T-cell (primary cell): ENCODE measurements at regions not wholly inside any gene's neighbourhood (a gene's known extent, or its start where the extent isn't known, plus 50 kb on each side); places are given as distances from the start of the nearest gene placed in this dataset.
A peak's percentile ranks its signal among the peaks of the same experiment; 100 is the strongest.

Source experiments
- ATAC-seq, 4 experiments: fragments of 200-7000 bp in 3 of 4; fragments of 150-1000 bp in 1 of 4; cut with Tn5 transposase; replicated peaks in 1 of 4; 1 replicate in 3 of 4; 2 replicates in 1 of 4; pipeline ENCODE4 v1.10.0; 2021; ENCODE audit warnings: moderate library complexity in 3 of 4, mild to moderate bottlenecking in 2 of 4, moderate number of reproducible peaks in 1 of 4
- CTCF ChIA-PET, 2 donors: fragments of 300-600 bp; sonication (Branson Sonifier 250); formaldehyde crosslinking; loops; one replicate each; lab custom pipeline; 2022; ENCODE audit warnings: antibody characterized with exemption in 2 of 2; lab: Charles Lee
- POLR2A ChIA-PET, 2 donors: fragments of 300-600 bp; sonication (Branson Sonifier 250); formaldehyde crosslinking; loops; one replicate each; lab custom pipeline; 2022; ENCODE audit warnings: antibody characterized with exemption in 2 of 2; lab: Charles Lee
- DNase-seq, 35 experiments: peaks; one replicate each; pipeline versions ENCODE4 v3.0.0 to v3.0.0-alpha.2; 2013 to 2023
- H3K27ac ChIP-seq: one replicate; pipeline ENCODE4 v1.5.1; 2013; ENCODE audit warnings: low read length
- H3K27me3 ChIP-seq, 2 experiments: replicated peaks in 1 of 2; 1 replicate in 1 of 2; 2 replicates in 1 of 2; pipeline versions ENCODE4 v1.6.1 to v1.7.0; 2013; ENCODE audit warnings: low read length in 1 of 2, mixed read lengths in 1 of 2; ENCODE audit not compliant: control insufficient read depth in 2 of 2, insufficient read depth in 2 of 2; ENCODE audit errors: extremely low read depth in 1 of 2
- H3K36me3 ChIP-seq, 2 donors: 1 replicate in 1 of 2; 2 replicates in 1 of 2; pipeline versions ENCODE4 v1.6.1 to v1.7.0; 2013; ENCODE audit warnings: low read length in 1 of 2; ENCODE audit not compliant: control insufficient read depth in 2 of 2, insufficient read depth in 1 of 2; ENCODE audit errors: extremely low read depth in 1 of 2
- H3K4me1 ChIP-seq, 2 experiments: 1 replicate in 1 of 2; 2 replicates in 1 of 2; pipeline versions ENCODE4 v1.6.1 to v1.7.0; 2013; ENCODE audit warnings: low read length in 2 of 2, mixed read lengths in 1 of 2; ENCODE audit not compliant: insufficient read depth in 2 of 2, control insufficient read depth in 1 of 2; ENCODE audit errors: extremely low read depth in 1 of 2
- H3K4me3 ChIP-seq, 2 donors: 1 replicate in 1 of 2; 2 replicates in 1 of 2; pipeline versions ENCODE4 v1.5.1 to v1.7.0; 2013; ENCODE audit warnings: mild to moderate bottlenecking in 2 of 2, low read length in 1 of 2, moderate library complexity in 1 of 2; ENCODE audit not compliant: control insufficient read depth in 1 of 2; ENCODE audit errors: extremely low read depth in 1 of 2
- H3K9me3 ChIP-seq: 2 replicates; pipeline ENCODE4 v1.7.0; 2013
- H3K27ac Mint-ChIP-seq, 2 donors: one replicate each; pipeline ENCODE4 v1.8.0; 2020 to 2021; ENCODE audit warnings: mild to moderate bottlenecking in 2 of 2, mixed read lengths in 2 of 2
- H3K27me3 Mint-ChIP-seq, 2 donors: one replicate each; pipeline ENCODE4 v1.8.0; 2021 to 2022; ENCODE audit warnings: mixed read lengths in 2 of 2
- H3K36me3 Mint-ChIP-seq: one replicate; pipeline ENCODE4 v1.8.0; 2021; ENCODE audit warnings: mixed read lengths
- H3K4me1 Mint-ChIP-seq, 3 donors: one replicate each; pipeline ENCODE4 v1.8.0; 2020 to 2022; ENCODE audit warnings: mixed read lengths in 3 of 3, mild to moderate bottlenecking in 1 of 3
- H3K4me3 Mint-ChIP-seq, 3 donors: one replicate each; pipeline ENCODE4 v1.8.0; 2020 to 2022; ENCODE audit warnings: mild to moderate bottlenecking in 3 of 3, mixed read lengths in 3 of 3, moderate library complexity in 3 of 3
- H3K9me3 Mint-ChIP-seq, 3 donors: one replicate each; pipeline ENCODE4 v1.8.0; 2020 to 2022; ENCODE audit warnings: mixed read lengths in 3 of 3
- WGBS: methylation state at CpG from one replicate; pipeline ENCODE4 v1.1.5; 2013; ENCODE audit warnings: missing lambda C conversion rate; ENCODE audit not compliant: insufficient coverage; 5-methylcytosine and 5-hydroxymethylcytosine counted together

DNA sequence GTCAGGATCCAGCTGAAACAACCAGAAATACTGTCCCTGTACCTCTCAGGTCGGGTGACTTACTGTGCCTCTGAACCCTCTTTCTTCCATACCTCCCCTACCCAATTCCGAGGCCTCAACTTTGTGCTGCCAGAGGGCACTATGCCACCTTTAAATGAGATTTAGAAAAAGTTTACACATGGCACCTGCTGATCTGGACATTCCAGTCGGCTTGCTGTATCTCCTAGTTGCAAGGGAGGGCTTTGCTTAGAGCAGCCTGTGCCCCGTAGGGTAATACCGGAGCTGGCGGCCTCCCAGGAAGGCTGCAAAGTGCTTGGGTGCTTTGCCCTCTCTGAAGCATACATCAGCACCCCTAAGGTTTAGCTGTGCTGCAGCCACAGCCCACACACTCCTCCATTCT lies 306.0 kb upstream of the RBFOX1 start:
- no peaks in the 10 kb centered on the region for H3K36me3 ChIP-seq
- Mint-ChIP-seq H3K4me3 (no peak overlapping the region), H3K36me3 (no peaks in the 10 kb centered on the region), H3K4me1 (no peaks in the 10 kb centered on the region), H3K27ac (no peak overlapping the region), H3K9me3 (peaks cover 18 to 30% (median 19%) of the 10 kb centered on the region in 3 donors), H3K27me3 (no peaks in the 10 kb centered on the region)
- ATAC-seq (no peak), DNase-seq (no peak)
- WGBS: 63% methylated on average over 2 of the region's 6 CpGs
- H3K27me3 ChIP-seq: no peaks in the 10 kb centered on the region
- ChIA-PET POLR2A (no interaction called here), CTCF (no interaction called here)
- H3K4me3 ChIP-seq: no peak overlapping the region
- H3K9me3 ChIP-seq: no peaks in the 10 kb centered on the region
- no peaks in the 10 kb centered on the region for H3K4me1 ChIP-seq
- H3K27ac ChIP-seq: no peak overlapping the region

DNA sequence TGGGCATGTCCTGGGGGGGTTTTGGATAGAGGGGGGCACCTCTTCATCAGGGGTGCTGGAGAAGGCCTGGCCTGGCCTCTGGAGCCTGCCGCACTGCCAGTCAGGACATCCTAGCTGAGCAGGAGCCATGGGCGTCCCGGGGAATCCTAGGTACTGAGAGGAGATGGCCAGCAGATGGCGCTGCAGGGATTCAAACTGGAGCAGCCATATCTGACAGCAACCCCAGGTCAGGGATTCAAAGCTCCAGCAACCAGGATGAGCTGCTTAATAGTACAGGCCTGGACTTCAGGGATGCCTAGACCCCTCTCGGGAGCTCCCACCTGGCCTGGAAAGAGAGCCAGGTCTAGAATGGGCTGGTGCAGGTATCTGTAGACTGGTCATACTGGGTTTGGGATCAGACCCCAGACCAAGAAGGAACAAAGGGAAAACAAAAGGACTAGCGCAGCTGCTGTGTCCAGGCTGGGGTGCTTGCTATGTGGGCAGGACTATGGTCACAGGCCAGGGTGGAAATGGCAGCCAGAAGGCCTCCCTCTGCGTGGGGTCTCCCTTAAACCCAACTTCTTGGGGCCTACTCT lies 306.9 kb upstream of the RBFOX1 start:
- ChIA-PET POLR2A (no interaction called here), CTCF (interaction anchor here in 1 of 2 donors (0.7 kb wide), 1 partner anchor 17 kb away, joined by 3 read pairs; no protein-coding TSS in a partner anchor)
- peak in 3 of 35 experiments; percentile 0 to 4 (median 1) for DNase-seq
- no peaks in the 10 kb centered on the region for H3K4me1 ChIP-seq
- H3K9me3 Mint-ChIP-seq: peaks cover 15 to 28% (median 16%) of the 10 kb centered on the region in 3 donors
- H3K27me3 ChIP-seq: no peaks in the 10 kb centered on the region
- H3K9me3 ChIP-seq: no peaks in the 10 kb centered on the region
- H3K4me3 ChIP-seq: no peak overlapping the region
- 51% methylated on average over 7 of the region's 7 CpGs for WGBS
- no peaks in the 10 kb centered on the region for H3K36me3 Mint-ChIP-seq
- ATAC-seq: no peak
- H3K36me3 ChIP-seq: no peaks in the 10 kb centered on the region
- no peaks in the 10 kb centered on the region for H3K4me1 Mint-ChIP-seq
- H3K27ac ChIP-seq: no peak overlapping the region
- H3K27ac Mint-ChIP-seq: no peak overlapping the region
- H3K27me3 Mint-ChIP-seq: no peaks in the 10 kb centered on the region
- no peak overlapping the region for H3K4me3 Mint-ChIP-seq

DNA sequence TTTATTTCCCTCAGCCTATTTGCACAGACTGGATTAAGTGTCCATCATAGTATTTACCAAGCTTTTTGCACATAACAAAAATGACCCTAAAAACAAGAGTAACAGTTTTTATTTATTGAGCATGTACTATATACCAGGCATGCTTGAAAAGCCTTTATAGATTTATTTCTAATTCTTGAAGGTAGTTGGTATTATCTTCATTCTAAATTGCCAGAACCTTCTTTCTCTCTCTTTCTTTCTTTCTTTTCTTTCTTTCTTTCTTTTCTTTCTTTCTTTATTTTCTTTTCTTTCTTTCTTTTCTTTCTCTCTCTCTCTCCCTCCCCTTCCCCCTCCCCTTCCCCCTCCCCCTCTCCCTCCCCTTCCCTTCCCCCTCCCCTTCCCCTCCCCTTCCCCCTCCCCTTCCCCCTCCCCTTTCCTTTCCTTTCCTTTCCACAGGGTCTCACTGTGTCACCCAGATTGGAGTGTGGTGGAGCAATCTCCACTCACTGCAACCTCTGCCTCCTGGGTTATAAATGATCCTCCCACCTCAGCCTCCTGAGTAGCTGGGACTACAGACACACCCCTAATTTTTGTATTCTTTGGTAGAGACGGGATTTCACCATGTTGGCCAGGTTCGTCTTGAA lies 310.9 kb upstream of the RBFOX1 start:
- ChIA-PET POLR2A (no interaction called here), CTCF (no interaction called here)
- H3K36me3 ChIP-seq: no peaks in the 10 kb centered on the region
- DNase-seq (no peak), ATAC-seq (no peak)
- Mint-ChIP-seq H3K4me1 (no peaks in the 10 kb centered on the region), H3K36me3 (no peaks in the 10 kb centered on the region), H3K27ac (no peak overlapping the region), H3K9me3 (peaks cover 4 to 27% (median 9%) of the 10 kb centered on the region in 3 donors), H3K4me3 (no peak overlapping the region), H3K27me3 (no peaks in the 10 kb centered on the region)
- H3K27ac ChIP-seq: no peak overlapping the region
- H3K4me3 ChIP-seq: no peak overlapping the region
- H3K27me3 ChIP-seq: no peaks in the 10 kb centered on the region
- 80% methylated on average over 1 of the region's 2 CpGs for WGBS
- H3K9me3 ChIP-seq: no peaks in the 10 kb centered on the region
- no peaks in the 10 kb centered on the region for H3K4me1 ChIP-seq

GRCh38 chr16:7017006-7017662 lies 315.5 kb upstream of the RBFOX1 start:
- Histone ChIP-seq H3K36me3 (no peaks in the 10 kb centered on the region), H3K27ac (no peak overlapping the region), H3K4me1 (no peaks in the 10 kb centered on the region), H3K27me3 (no peaks in the 10 kb centered on the region), H3K4me3 (no peak overlapping the region), H3K9me3 (no peaks in the 10 kb centered on the region)
- no peak for DNase-seq
- H3K9me3 Mint-ChIP-seq: peaks cover 7 to 22% (median 20%) of the 10 kb centered on the region in 3 donors
- ChIA-PET CTCF (no interaction called here), POLR2A (interaction anchor here in 1 of 2 donors (0.6 kb wide), 1 partner anchor 840 kb away, joined by 3 read pairs; no protein-coding TSS in a partner anchor)
- no peaks in the 10 kb centered on the region for H3K4me1 Mint-ChIP-seq
- no peaks in the 10 kb centered on the region for H3K36me3 Mint-ChIP-seq
- H3K27ac Mint-ChIP-seq: no peak overlapping the region
- 86% methylated on average over 14 of the region's 15 CpGs for WGBS
- no peak for ATAC-seq
- no peaks in the 10 kb centered on the region for H3K27me3 Mint-ChIP-seq
- no peak overlapping the region for H3K4me3 Mint-ChIP-seq

- Histone ChIP-seq H3K4me3 (no peak overlapping the region), H3K4me1 (no peaks in the 10 kb centered on the region), H3K27me3 (no peaks in the 10 kb centered on the region), H3K27ac (no peak overlapping the region), H3K36me3 (no peaks in the 10 kb centered on the region), H3K9me3 (no peaks in the 10 kb centered on the region)
- no peaks in the 10 kb centered on the region for H3K4me1 Mint-ChIP-seq
- WGBS: 74% methylated on average over 6 of the region's 6 CpGs
- no peak overlapping the region for H3K27ac Mint-ChIP-seq
- no peaks in the 10 kb centered on the region for H3K27me3 Mint-ChIP-seq
- CTCF ChIA-PET: no interaction called here
- ATAC-seq (no peak), DNase-seq (no peak)
- peaks cover 10 to 38% (median 27%) of the 10 kb centered on the region in 3 donors for H3K9me3 Mint-ChIP-seq
- H3K4me3 Mint-ChIP-seq: no peak overlapping the region
- no peaks in the 10 kb centered on the region for H3K36me3 Mint-ChIP-seq
- POLR2A ChIA-PET: no interaction called here
Observed at GRCh38 chr16:7014756-7015155, 317.9 kb upstream of the RBFOX1 start.

GRCh38 chr16:7013990-7014389 lies 318.7 kb upstream of the RBFOX1 start:
- POLR2A ChIA-PET: no interaction called here
- no peaks in the 10 kb centered on the region for H3K36me3 ChIP-seq
- peak in 1 of 35 experiments; percentile 3 for DNase-seq
- Mint-ChIP-seq H3K4me1 (peaks cover 0 to 4% (median 0%) of the 10 kb centered on the region in 3 donors), H3K36me3 (no peaks in the 10 kb centered on the region), H3K9me3 (peaks cover 13 to 43% (median 31%) of the 10 kb centered on the region in 3 donors), H3K27ac (no peak overlapping the region), H3K4me3 (no peak overlapping the region), H3K27me3 (no peaks in the 10 kb centered on the region)
- no peaks in the 10 kb centered on the region for H3K27me3 ChIP-seq
- H3K4me3 ChIP-seq: no peak overlapping the region
- H3K4me1 ChIP-seq: no peaks in the 10 kb centered on the region
- CTCF ChIA-PET: no interaction called here
- ATAC-seq: no peak
- no CpG with 5 or more reads among the region's 5 CpGs for WGBS
- H3K9me3 ChIP-seq: no peaks in the 10 kb centered on the region
- no peak overlapping the region for H3K27ac ChIP-seq
